Neural progenitor cell (in vitro differentiated cells): ENCODE measurements at regions not wholly inside any gene's neighbourhood (a gene's known extent, or its start where the extent isn't known, plus 50 kb on each side); places are given as distances from the start of the nearest gene placed in this dataset.
"Not testable (repeated sequence)": the region's sequence is repeated elsewhere in the genome, so short reads cannot be mapped to it uniquely, and the experiment has no call there.

ENCODE experiments used
- DNase-seq: peaks from one replicate; pipeline ENCODE4 v3.0.0-alpha.2; 2016; ENCODE audit warnings: low spot score
- H2AFZ ChIP-seq: fragments of 200-600 bp; sonication (generic); replicated peaks from 2 replicates; pipeline ENCODE4 v1.6.1; 2016; ENCODE audit warnings: antibody characterized with exemption
- H3F3A ChIP-seq: fragments of 200-600 bp; sonication (generic); 2 replicates; pipeline ENCODE4 v1.6.1; 2016; ENCODE audit warnings: antibody characterized with exemption, low read depth
- H3K27ac ChIP-seq: fragments of 200-600 bp; sonication (generic); 2 replicates; pipeline ENCODE4 v1.5.1; 2016; ENCODE audit warnings: mild to moderate bottlenecking
- H3K27me3 ChIP-seq: fragments of 200-600 bp; sonication (generic); 2 replicates; pipeline ENCODE4 v1.6.1; 2016; ENCODE audit warnings: mild to moderate bottlenecking, moderate library complexity
- H3K36me3 ChIP-seq: fragments of 200-600 bp; sonication (generic); 2 replicates; pipeline ENCODE4 v1.5.1; 2016
- H3K4me1 ChIP-seq: fragments of 200-600 bp; sonication (generic); 2 replicates; pipeline ENCODE4 v1.6.1; 2016; ENCODE audit warnings: mixed run types
- H3K4me2 ChIP-seq: fragments of 200-600 bp; sonication (generic); 2 replicates; pipeline ENCODE4 v1.6.1; 2016
- H3K4me3 ChIP-seq: fragments of 200-600 bp; sonication (generic); 2 replicates; pipeline ENCODE4 v1.5.1; 2016
- H3K79me2 ChIP-seq: fragments of 200-600 bp; sonication (generic); 2 replicates; pipeline ENCODE4 v1.6.1; 2016; ENCODE audit warnings: low read depth
- H3K9ac ChIP-seq: fragments of 200-600 bp; sonication (generic); 2 replicates; pipeline ENCODE4 v1.6.1; 2016
- H3K9me3 ChIP-seq: fragments of 200-600 bp; sonication (generic); 2 replicates; pipeline ENCODE4 v1.5.1; 2016; ENCODE audit warnings: low read depth
- H4K20me1 ChIP-seq: fragments of 200-600 bp; sonication (generic); 2 replicates; pipeline ENCODE4 v1.6.1; 2016; ENCODE audit warnings: low read depth
- H3K27ac Mint-ChIP-seq: 3 replicates; pipeline ENCODE4 v1.8.0; 2021; ENCODE audit warnings: mixed read lengths
- H3K27me3 Mint-ChIP-seq: 2 replicates; pipeline ENCODE4 v1.8.0; 2022; ENCODE audit warnings: low read depth, mild to moderate bottlenecking, inconsistent platforms, moderate library complexity, mixed read lengths; ENCODE audit not compliant: insufficient read depth
- H3K36me3 Mint-ChIP-seq: 3 replicates; pipeline ENCODE4 v1.8.0; 2021; ENCODE audit warnings: mixed read lengths
- H3K4me1 Mint-ChIP-seq: 3 replicates; pipeline ENCODE4 v1.8.0; 2021; ENCODE audit warnings: mixed read lengths
- H3K4me3 Mint-ChIP-seq: 3 replicates; pipeline ENCODE4 v1.8.0; 2021; ENCODE audit warnings: mild to moderate bottlenecking, moderate library complexity, mixed read lengths
- H3K9me3 Mint-ChIP-seq: 3 replicates; pipeline ENCODE4 v1.8.0; 2020; ENCODE audit warnings: mixed read lengths
- CTCF ChIP-seq: fragments of 200-600 bp; sonication (generic); IDR thresholded peaks from 2 replicates; pipeline ENCODE4 v1.5.1; 2017; ENCODE audit warnings: antibody characterized with exemption, mild to moderate bottlenecking
- EZH2 ChIP-seq: fragments of 200-600 bp; sonication (generic); IDR thresholded peaks from 2 replicates; pipeline ENCODE4 v1.6.1; 2017; ENCODE audit warnings: antibody characterized with exemption, mild to moderate bottlenecking, moderate library complexity
- EZH2phosphoT487 ChIP-seq: fragments of 200-600 bp; sonication (generic); IDR thresholded peaks from 2 replicates; pipeline ENCODE4 v1.6.1; 2017; ENCODE audit warnings: antibody characterized with exemption

DNA sequence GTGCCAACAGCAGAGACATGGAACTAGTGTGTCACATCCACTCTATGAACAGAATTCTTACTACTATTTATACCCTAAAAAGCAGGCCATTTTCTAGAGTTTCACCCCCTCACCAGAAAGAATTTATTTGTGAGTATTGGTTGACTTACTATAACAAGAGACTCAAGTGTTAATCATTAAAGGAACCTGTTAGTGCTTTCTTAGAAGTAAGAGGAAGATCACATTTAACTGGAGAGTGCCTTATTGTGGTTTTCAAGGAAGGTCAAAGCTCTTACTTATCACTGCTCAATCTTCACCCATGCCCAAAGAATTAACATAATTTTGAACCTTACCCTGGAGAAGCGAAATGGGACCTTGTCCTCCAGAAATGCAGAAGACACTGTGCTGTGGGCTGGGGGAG is 169.3 kb upstream of the PRSS1 start:
- H3K4me3 Mint-ChIP-seq: no peak overlapping the region
- Histone ChIP-seq H3K36me3 (no peaks in the 10 kb centered on the region), H3K4me1 (peaks cover 10% of the 10 kb centered on the region), H3K27me3 (no peaks in the 10 kb centered on the region), H3K4me3 (no peak overlapping the region), H3K9me3 (no peaks in the 10 kb centered on the region), H3K4me2 (no peak overlapping the region), H3K27ac (no peak overlapping the region), H2AFZ (no peak overlapping the region), H3F3A (no peaks in the 10 kb centered on the region), H3K9ac (no peak overlapping the region), H3K79me2 (no peaks in the 10 kb centered on the region), H4K20me1 (no peaks in the 10 kb centered on the region)
- peaks cover 2% of the 10 kb centered on the region for H3K27me3 Mint-ChIP-seq
- DNase-seq: no peak
- H3K4me1 Mint-ChIP-seq: peaks cover 11% of the 10 kb centered on the region
- TF ChIP-seq EZH2 (no peak), EZH2phosphoT487 (no peak), CTCF (no peak)
- no peaks in the 10 kb centered on the region for H3K9me3 Mint-ChIP-seq
- no peak overlapping the region for H3K27ac Mint-ChIP-seq
- no peaks in the 10 kb centered on the region for H3K36me3 Mint-ChIP-seq

GRCh38 chr7:142575351-142575750 is 173.9 kb upstream of the PRSS1 start:
- H3K4me3 ChIP-seq, H3K27me3 ChIP-seq, H3K9me3 Mint-ChIP-seq, H3K4me1 Mint-ChIP-seq, H3K79me2 ChIP-seq, H3K4me1 ChIP-seq, H3K27ac Mint-ChIP-seq, DNase-seq, H4K20me1 ChIP-seq, H3K36me3 Mint-ChIP-seq, H3K9ac ChIP-seq, H2AFZ ChIP-seq, H3K4me2 ChIP-seq, H3K4me3 Mint-ChIP-seq, H3K27ac ChIP-seq, H3K27me3 Mint-ChIP-seq, H3F3A ChIP-seq, H3K9me3 ChIP-seq, H3K36me3 ChIP-seq: not testable (repeated sequence)

DNA sequence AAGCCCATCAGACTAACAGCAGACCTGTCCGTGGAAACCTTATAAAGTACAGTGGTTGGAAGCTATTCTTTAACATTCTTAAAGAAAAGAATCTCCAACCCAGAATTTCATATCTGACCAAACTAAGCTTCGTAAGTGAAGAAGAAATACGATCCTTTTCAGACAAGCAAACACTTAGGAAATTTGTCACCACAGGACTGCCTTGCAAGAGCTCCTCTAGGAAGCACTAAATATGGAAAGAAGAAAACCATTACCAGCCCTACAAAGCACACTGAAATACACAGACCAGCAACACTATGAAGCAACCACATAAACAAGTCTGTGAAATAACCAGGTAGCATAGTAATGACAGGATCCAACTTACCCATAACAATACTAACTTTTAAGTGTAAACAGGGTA is 177.7 kb upstream of the PRSS1 start:
- H3K9me3 ChIP-seq: no peaks in the 10 kb centered on the region
- H3K4me3 Mint-ChIP-seq: no peak overlapping the region

GRCh38 chr7:142569851-142570250 is 179.4 kb upstream of the PRSS1 start:
- no peaks in the 10 kb centered on the region for H3K36me3 Mint-ChIP-seq
- no peak overlapping the region for H2AFZ ChIP-seq
- H3K36me3 ChIP-seq: no peaks in the 10 kb centered on the region
- no peak overlapping the region for H3K4me3 Mint-ChIP-seq
- no peaks in the 10 kb centered on the region for H3K27me3 ChIP-seq
- no peaks in the 10 kb centered on the region for H3K27me3 Mint-ChIP-seq
- H3K27ac Mint-ChIP-seq: no peak overlapping the region
- no peak overlapping the region for H3K4me3 ChIP-seq
- H3K4me1 ChIP-seq: no peaks in the 10 kb centered on the region
- no peaks in the 10 kb centered on the region for H3K9me3 ChIP-seq
- no peaks in the 10 kb centered on the region for H3K79me2 ChIP-seq
- DNase-seq: no peak
- TF ChIP-seq CTCF (no peak), EZH2phosphoT487 (no peak), EZH2 (no peak)
- H4K20me1 ChIP-seq: no peaks in the 10 kb centered on the region
- no peak overlapping the region for H3K9ac ChIP-seq
- H3K27ac ChIP-seq: no peak overlapping the region
- peaks cover 2% of the 10 kb centered on the region for H3K4me1 Mint-ChIP-seq
- H3F3A ChIP-seq: no peaks in the 10 kb centered on the region
- H3K9me3 Mint-ChIP-seq: peaks cover 9% of the 10 kb centered on the region
- no peak overlapping the region for H3K4me2 ChIP-seq

More for the DNA sequence above, 177.7 kb upstream of the PRSS1 start:
- no peaks in the 10 kb centered on the region for H3K79me2 ChIP-seq
- H3K4me1 ChIP-seq: no peaks in the 10 kb centered on the region
- no peak overlapping the region for H2AFZ ChIP-seq
- H3K4me2 ChIP-seq: no peak overlapping the region
- no peaks in the 10 kb centered on the region for H3K27me3 Mint-ChIP-seq
- no peaks in the 10 kb centered on the region for H3K36me3 ChIP-seq
- H3F3A ChIP-seq: no peaks in the 10 kb centered on the region
- no peak for DNase-seq
- H3K4me3 ChIP-seq: no peak overlapping the region
- H3K36me3 Mint-ChIP-seq: no peaks in the 10 kb centered on the region
- H3K27ac Mint-ChIP-seq: no peak overlapping the region
- H3K9me3 Mint-ChIP-seq: peaks cover 9% of the 10 kb centered on the region
- H3K27ac ChIP-seq: no peak overlapping the region
- H4K20me1 ChIP-seq: no peaks in the 10 kb centered on the region
- H3K27me3 ChIP-seq: no peaks in the 10 kb centered on the region
- H3K4me1 Mint-ChIP-seq: peaks cover 2% of the 10 kb centered on the region
- H3K9ac ChIP-seq: no peak overlapping the region
- TF ChIP-seq CTCF (no peak), EZH2phosphoT487 (no peak), EZH2 (no peak)
